Endothelial cell of umbilical vein (primary cell): ENCODE measurements at regions not wholly inside any gene's neighbourhood (a gene's known extent, or its start where the extent isn't known, plus 50 kb on each side); places are given as distances from the start of the nearest gene placed in this dataset.

Source experiments
- EZH2 ChIP-seq: IDR thresholded peaks from 2 replicates; pipeline ENCODE4 v1.6.1; 2012; ENCODE audit warnings: borderline replicate concordance, low read depth, mild to moderate bottlenecking, moderate library complexity, low read length, inconsistent platforms; ENCODE audit not compliant: severe bottlenecking
- GATA2 ChIP-seq: IDR thresholded peaks from 2 replicates; pipeline ENCODE4 v1.7.0; 2011; ENCODE audit warnings: low read depth, mild to moderate bottlenecking, moderate library complexity, mixed read lengths, low read length; ENCODE audit not compliant: insufficient read length, insufficient read depth
- POLR2A ChIP-seq: IDR thresholded peaks from 2 replicates; pipeline ENCODE4 v1.6.1; 2012; ENCODE audit warnings: low read depth, mild to moderate bottlenecking, control low read depth, low read length
- POLR2AphosphoS5 ChIP-seq: IDR thresholded peaks from 2 replicates; pipeline ENCODE4 v1.6.1; 2012; ENCODE audit warnings: low read depth, mild to moderate bottlenecking, control low read depth, low read length, moderate library complexity; ENCODE audit not compliant: insufficient read depth
- TF ChIP-seq, protein P1 (sequence below), 2 donors: IDR thresholded peaks; 1 replicate in 1 of 2; 2 replicates in 1 of 2; pipeline ENCODE4 v1.5.1; 2011; ENCODE audit warnings: low read length in 2 of 2, mild to moderate bottlenecking in 2 of 2, moderate library complexity in 2 of 2, control low read depth in 1 of 2, inconsistent platforms in 1 of 2, low read depth in 1 of 2; ENCODE audit not compliant: insufficient read depth in 1 of 2; ENCODE audit errors: extremely low read depth in 1 of 2

DNA sequence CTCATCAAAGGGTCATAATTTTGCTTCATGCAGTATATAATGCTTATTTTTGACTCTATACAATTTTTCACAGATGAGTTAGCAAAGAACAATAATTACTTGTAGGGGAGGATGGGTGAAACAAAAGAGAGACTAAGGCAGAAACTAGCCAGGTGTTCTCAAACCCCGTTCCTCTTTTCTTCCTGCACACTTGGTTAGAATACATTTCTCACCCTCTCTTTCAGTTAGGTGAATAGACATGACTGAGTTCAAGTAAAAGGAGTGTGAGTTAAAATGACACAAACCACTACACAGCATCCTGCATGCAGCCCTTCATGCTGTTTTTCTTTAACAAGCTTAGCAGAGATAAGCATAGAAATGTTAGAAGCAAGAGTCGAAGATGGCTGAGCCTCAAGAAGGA is 922.2 kb downstream of the TBL1XR1 start:
- TF ChIP-seq POLR2A (no peak), GATA2 (no peak), EZH2 (no peak), POLR2AphosphoS5 (no peak)
- TF ChIP-seq, protein P1, sequence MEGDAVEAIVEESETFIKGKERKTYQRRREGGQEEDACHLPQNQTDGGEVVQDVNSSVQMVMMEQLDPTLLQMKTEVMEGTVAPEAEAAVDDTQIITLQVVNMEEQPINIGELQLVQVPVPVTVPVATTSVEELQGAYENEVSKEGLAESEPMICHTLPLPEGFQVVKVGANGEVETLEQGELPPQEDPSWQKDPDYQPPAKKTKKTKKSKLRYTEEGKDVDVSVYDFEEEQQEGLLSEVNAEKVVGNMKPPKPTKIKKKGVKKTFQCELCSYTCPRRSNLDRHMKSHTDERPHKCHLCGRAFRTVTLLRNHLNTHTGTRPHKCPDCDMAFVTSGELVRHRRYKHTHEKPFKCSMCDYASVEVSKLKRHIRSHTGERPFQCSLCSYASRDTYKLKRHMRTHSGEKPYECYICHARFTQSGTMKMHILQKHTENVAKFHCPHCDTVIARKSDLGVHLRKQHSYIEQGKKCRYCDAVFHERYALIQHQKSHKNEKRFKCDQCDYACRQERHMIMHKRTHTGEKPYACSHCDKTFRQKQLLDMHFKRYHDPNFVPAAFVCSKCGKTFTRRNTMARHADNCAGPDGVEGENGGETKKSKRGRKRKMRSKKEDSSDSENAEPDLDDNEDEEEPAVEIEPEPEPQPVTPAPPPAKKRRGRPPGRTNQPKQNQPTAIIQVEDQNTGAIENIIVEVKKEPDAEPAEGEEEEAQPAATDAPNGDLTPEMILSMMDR (IDR thresholded peaks at IDR 0.05; ENCODE audit: extremely low read depth in 1 of 2, insufficient read depth in 1 of 2, low read depth in 1 of 2, low read length in 2 of 2): no peak
